ENCODE measurements at regions not wholly inside any gene's neighbourhood (a gene's known extent, or its start where the extent isn't known, plus 50 kb on each side); places are given as distances from the start of the nearest gene placed in this dataset.

- no peaks in the 10 kb centered on the region for H3K27me3 ChIP-seq
- TF ChIP-seq, protein P1, sequence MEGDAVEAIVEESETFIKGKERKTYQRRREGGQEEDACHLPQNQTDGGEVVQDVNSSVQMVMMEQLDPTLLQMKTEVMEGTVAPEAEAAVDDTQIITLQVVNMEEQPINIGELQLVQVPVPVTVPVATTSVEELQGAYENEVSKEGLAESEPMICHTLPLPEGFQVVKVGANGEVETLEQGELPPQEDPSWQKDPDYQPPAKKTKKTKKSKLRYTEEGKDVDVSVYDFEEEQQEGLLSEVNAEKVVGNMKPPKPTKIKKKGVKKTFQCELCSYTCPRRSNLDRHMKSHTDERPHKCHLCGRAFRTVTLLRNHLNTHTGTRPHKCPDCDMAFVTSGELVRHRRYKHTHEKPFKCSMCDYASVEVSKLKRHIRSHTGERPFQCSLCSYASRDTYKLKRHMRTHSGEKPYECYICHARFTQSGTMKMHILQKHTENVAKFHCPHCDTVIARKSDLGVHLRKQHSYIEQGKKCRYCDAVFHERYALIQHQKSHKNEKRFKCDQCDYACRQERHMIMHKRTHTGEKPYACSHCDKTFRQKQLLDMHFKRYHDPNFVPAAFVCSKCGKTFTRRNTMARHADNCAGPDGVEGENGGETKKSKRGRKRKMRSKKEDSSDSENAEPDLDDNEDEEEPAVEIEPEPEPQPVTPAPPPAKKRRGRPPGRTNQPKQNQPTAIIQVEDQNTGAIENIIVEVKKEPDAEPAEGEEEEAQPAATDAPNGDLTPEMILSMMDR (IDR thresholded peaks at IDR 0.05; ENCODE audit: low read depth, low read length), result no peak
- H3K36me3 ChIP-seq, result no peaks in the 10 kb centered on the region
- H3K4me1 ChIP-seq (ENCODE audit: low read depth), result no peaks in the 10 kb centered on the region
- no peak overlapping the region for H3K4me3 ChIP-seq
- DNase-seq (ENCODE audit: low read depth in 1 of 2, low spot score in 1 of 2), result no peak
- no peaks in the 10 kb centered on the region for H3K9me3 ChIP-seq (ENCODE audit: low read depth)
- H3K27ac ChIP-seq, result no peak overlapping the region
Measured at GRCh38 chr16:17666293-17666692, 195.5 kb upstream of the XYLT1 start.

DNA sequence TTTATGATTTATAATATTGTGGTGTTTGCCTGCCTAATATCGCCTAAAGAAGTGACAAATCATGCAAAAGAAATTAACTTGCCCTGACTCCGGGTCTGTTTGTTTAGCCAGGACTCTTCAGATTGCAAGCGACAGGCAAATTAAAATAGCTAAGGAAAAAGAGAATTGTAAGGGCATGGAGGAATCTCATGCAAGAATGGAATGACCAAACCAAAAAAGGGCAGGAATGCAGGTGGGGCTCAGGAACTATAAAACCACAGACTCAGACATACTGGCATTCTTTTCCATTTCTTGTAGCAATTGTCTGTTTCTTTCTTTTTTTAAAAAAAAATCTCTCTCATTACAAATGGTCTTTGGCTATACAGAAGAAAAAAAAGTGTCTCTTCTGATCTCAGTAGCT, 188.1 kb upstream of the XYLT1 start:
- no peaks in the 10 kb centered on the region for H3K9me3 ChIP-seq (ENCODE audit: low read depth)
- no peaks in the 10 kb centered on the region for H3K36me3 ChIP-seq
- H3K4me1 ChIP-seq (ENCODE audit: low read depth), result no peaks in the 10 kb centered on the region
- TF ChIP-seq, protein P1 (IDR thresholded peaks at IDR 0.05; ENCODE audit: low read depth, low read length), result no peak
- no peak overlapping the region for H3K27ac ChIP-seq
- H3K4me3 ChIP-seq, result no peak overlapping the region
- DNase-seq (ENCODE audit: low read depth in 1 of 2, low spot score in 1 of 2), result no peak
- H3K27me3 ChIP-seq, result no peaks in the 10 kb centered on the region

DNA sequence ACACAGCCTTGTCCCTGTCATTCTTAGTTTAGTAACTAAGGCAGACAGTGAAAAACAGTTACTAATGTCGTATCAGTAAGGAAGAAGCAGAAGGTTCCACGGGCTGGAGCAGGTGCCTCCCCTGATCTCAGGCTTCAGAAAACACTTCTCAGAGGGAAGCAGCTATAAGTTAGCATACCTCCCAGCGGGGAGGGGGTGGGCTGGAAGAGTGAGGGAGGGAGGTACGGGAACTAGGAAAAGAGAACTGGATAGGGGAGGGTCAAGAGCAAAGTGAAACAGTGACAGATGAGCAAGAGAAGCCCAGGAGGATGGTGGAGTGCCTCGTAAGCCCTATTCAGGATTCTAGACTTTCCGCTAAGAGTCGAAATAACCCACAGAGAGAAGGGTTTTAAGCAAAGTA, 186.3 kb upstream of the XYLT1 start:
- no peaks in the 10 kb centered on the region for H3K4me1 ChIP-seq (ENCODE audit: low read depth)
- H3K27ac ChIP-seq, result no peak overlapping the region
- no peaks in the 10 kb centered on the region for H3K36me3 ChIP-seq
- no peak for DNase-seq (ENCODE audit: low read depth in 1 of 2, low spot score in 1 of 2)
- H3K27me3 ChIP-seq, result no peaks in the 10 kb centered on the region
- H3K4me3 ChIP-seq, result no peak overlapping the region
- TF ChIP-seq, protein P1 (IDR thresholded peaks at IDR 0.05; ENCODE audit: low read depth, low read length), result no peak
- no peaks in the 10 kb centered on the region for H3K9me3 ChIP-seq (ENCODE audit: low read depth)

DNA sequence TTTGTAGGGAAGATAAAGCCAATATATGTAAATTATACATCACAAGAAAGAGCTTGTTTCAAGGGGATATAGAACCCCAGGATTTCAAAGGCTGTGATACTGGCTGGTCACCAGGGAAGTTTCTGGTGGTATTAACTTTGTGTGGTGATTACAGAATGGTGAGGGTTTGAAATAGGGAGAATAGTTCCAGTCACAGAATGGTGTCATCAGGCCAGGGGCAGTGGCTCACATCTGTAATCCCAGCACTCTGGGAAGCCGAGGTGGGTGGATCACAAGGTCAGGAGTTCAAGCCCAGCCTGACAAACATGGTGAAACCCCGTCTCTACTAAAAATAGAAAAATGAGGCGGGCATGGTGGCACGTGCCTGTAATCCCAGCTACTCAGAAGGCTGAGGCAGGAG, 183.8 kb upstream of the XYLT1 start:
- Histone ChIP-seq H3K27ac (no peak overlapping the region), H3K9me3 (ENCODE audit: low read depth) (no peaks in the 10 kb centered on the region), H3K27me3 (no peaks in the 10 kb centered on the region), H3K4me3 (no peak overlapping the region), H3K4me1 (ENCODE audit: low read depth) (no peaks in the 10 kb centered on the region), H3K36me3 (no peaks in the 10 kb centered on the region)
- DNase-seq (ENCODE audit: low read depth in 1 of 2, low spot score in 1 of 2), result no peak
- TF ChIP-seq, protein P1 (IDR thresholded peaks at IDR 0.05; ENCODE audit: low read depth, low read length), result no peak

- no peak overlapping the region for H3K4me3 ChIP-seq
- H3K36me3 ChIP-seq, result no peaks in the 10 kb centered on the region
- no peaks in the 10 kb centered on the region for H3K27me3 ChIP-seq
- TF ChIP-seq, protein P1 (IDR thresholded peaks at IDR 0.05; ENCODE audit: low read depth, low read length), result no peak
- no peaks in the 10 kb centered on the region for H3K9me3 ChIP-seq (ENCODE audit: low read depth)
- H3K27ac ChIP-seq, result no peak overlapping the region
- H3K4me1 ChIP-seq (ENCODE audit: low read depth), result no peaks in the 10 kb centered on the region
- DNase-seq (ENCODE audit: low read depth in 1 of 2, low spot score in 1 of 2), result no peak
Measured at GRCh38 chr16:17654142-17654541, 183.4 kb upstream of the XYLT1 start.
